ENCODE measurements at regions not wholly inside any gene's neighbourhood (a gene's known extent, or its start where the extent isn't known, plus 50 kb on each side); places are given as distances from the start of the nearest gene placed in this dataset.
"Not testable (repeated sequence)": the region's sequence is repeated elsewhere in the genome, so short reads cannot be mapped to it uniquely, and the experiment has no call there.

- DNase-seq (ENCODE audit: low read depth in 2 of 2): no peak
Observed at GRCh38 chr11:134597452-134597851, 185.4 kb upstream of the B3GAT1 start.

GRCh38 chr11:134596404-134596803 is 184.4 kb upstream of the B3GAT1 start:
- DNase-seq (ENCODE audit: low read depth in 2 of 2): no peak

GRCh38 chr11:134592391-134592990 is 180.4 kb upstream of the B3GAT1 start:
- no peak for DNase-seq (ENCODE audit: low read depth in 2 of 2)

GRCh38 chr11:134591338-134591737 is 179.3 kb upstream of the B3GAT1 start:
- no peak for DNase-seq (ENCODE audit: low read depth in 2 of 2)

- DNase-seq (ENCODE audit: low read depth in 2 of 2): no peak
Observed at GRCh38 chr11:134589129-134589528, 177.1 kb upstream of the B3GAT1 start.

GRCh38 chr11:134588460-134589110 is 176.5 kb upstream of the B3GAT1 start:
- DNase-seq (ENCODE audit: low read depth in 2 of 2): not testable (repeated sequence)

- DNase-seq (ENCODE audit: low read depth in 2 of 2): no peak
Observed at GRCh38 chr11:134587345-134587744, 175.3 kb upstream of the B3GAT1 start.

- DNase-seq (ENCODE audit: low read depth in 2 of 2): no peak
Observed at GRCh38 chr11:134586726-134587125, 174.7 kb upstream of the B3GAT1 start.

- DNase-seq (ENCODE audit: low read depth in 2 of 2): no peak
Observed at GRCh38 chr11:134585666-134586610, 173.9 kb upstream of the B3GAT1 start.

- DNase-seq (ENCODE audit: low read depth in 2 of 2): no peak
Observed at GRCh38 chr11:134584706-134585445, 172.8 kb upstream of the B3GAT1 start.

- DNase-seq (ENCODE audit: low read depth in 2 of 2): no peak
Observed at GRCh38 chr11:134584001-134584561, 172.0 kb upstream of the B3GAT1 start.

GRCh38 chr11:134583397-134583990 is 171.5 kb upstream of the B3GAT1 start:
- DNase-seq (ENCODE audit: low read depth in 2 of 2): no peak

GRCh38 chr11:134582770-134583095 is 170.7 kb upstream of the B3GAT1 start:
- DNase-seq (ENCODE audit: low read depth in 2 of 2): no peak

- no peak for DNase-seq (ENCODE audit: low read depth in 2 of 2)
Observed at GRCh38 chr11:134581966-134582769, 170.1 kb upstream of the B3GAT1 start.

- no peak for DNase-seq (ENCODE audit: low read depth in 2 of 2)
Observed at GRCh38 chr11:134581121-134581626, 169.1 kb upstream of the B3GAT1 start.

GRCh38 chr11:134580610-134580975 is 168.6 kb upstream of the B3GAT1 start:
- no peak for DNase-seq (ENCODE audit: low read depth in 2 of 2)

- no peak for DNase-seq (ENCODE audit: low read depth in 2 of 2)
Observed at GRCh38 chr11:134579724-134580609, 167.9 kb upstream of the B3GAT1 start.

GRCh38 chr11:134578807-134579723 is 167.0 kb upstream of the B3GAT1 start:
- no peak for DNase-seq (ENCODE audit: low read depth in 2 of 2)

All from stimulated activated CD8-positive, alpha-beta memory T cell treated with anti-CD3 and anti-CD28 coated beads, Interleukin-2, amount 100 ng/mL, for 1 hour (primary cell).